ENCODE measurements at regions not wholly inside any gene's neighbourhood (a gene's known extent, or its start where the extent isn't known, plus 50 kb on each side); places are given as distances from the start of the nearest gene placed in this dataset.

DNA sequence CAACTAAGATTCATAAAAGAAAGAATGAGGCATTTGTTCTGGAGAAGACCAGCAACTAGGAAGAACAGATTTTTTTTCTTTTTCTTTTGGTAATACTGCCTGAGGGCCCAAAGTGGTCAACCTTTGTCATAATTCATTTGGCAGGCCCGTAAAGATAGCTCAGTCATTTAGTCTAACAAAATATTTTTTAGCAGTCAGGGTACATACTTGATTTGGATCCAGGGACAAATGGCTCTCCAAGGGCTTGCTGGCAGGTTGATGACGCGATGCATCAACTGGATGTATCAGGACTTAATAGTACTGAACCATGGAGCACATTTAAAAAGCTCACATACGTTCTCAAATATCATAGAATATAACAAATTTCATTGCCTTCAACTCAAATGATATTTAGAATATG, 203.4 kb upstream of the ZNF608 start (continued):
- no peak for TF ChIP-seq EP300 (IDR thresholded peaks at IDR 0.05; ENCODE audit: low read depth in 2 of 2, low read length in 2 of 2)
- no peak for TF ChIP-seq EP300 (CRISPR knock-in tag; IDR thresholded peaks at IDR 0.05; ENCODE audit: borderline replicate concordance)

DNA sequence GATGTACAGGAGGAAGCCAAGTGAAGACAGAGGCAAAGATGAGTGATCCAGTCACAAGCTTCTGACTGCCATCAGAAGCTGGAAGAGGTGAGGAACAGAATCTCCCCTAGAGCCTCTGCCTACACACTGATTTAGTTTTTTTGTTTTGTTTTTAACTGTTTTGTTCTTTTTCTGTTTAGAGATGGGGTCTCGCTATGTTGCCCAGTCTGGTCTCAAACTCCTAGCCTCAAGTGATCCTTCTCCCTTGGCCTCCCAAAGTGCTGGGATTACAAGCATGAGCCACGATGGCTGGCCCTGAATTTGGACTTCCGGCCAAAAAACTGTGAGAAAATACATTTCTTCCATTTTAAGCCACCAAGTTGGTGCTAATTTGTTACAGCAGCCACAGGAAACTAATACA, 204.7 kb upstream of the ZNF608 start:
- DNase-seq (ENCODE audit: low spot score) (no peak), ATAC-seq (no peak), FAIRE-seq (no peak)
- Histone ChIP-seq H2AFZ (ENCODE audit: low read length) (no peak overlapping the region), H3K27me3 (ENCODE audit: control insufficient read depth in 1 of 2, insufficient read depth in 2 of 2, low read length in 2 of 2) (no peaks in the 10 kb centered on the region; a peak in 1 of 5 replicates), H3K4me1 (ENCODE audit: insufficient read depth, low read length) (no peaks in the 10 kb centered on the region), H3K79me2 (ENCODE audit: insufficient read depth, low read length) (no peaks in the 10 kb centered on the region), H3K9me3 (ENCODE audit: low read length) (no peaks in the 10 kb centered on the region), H3K9ac (ENCODE audit: insufficient read depth, low read depth, low read length) (no peak overlapping the region), H3K27ac (ENCODE audit: extremely low read length, insufficient read depth, low read length) (no peak overlapping the region), H3K4me3 (replicated peaks in 1 of 3; ENCODE audit: insufficient read depth in 1 of 3, low read depth in 2 of 3, low read length in 3 of 3) (no peak overlapping the region), H3K36me3 (replicated peaks in 1 of 2; ENCODE audit: control insufficient read depth in 1 of 2, insufficient read depth in 2 of 2, low read length in 2 of 2) (no peaks in the 10 kb centered on the region), H4K20me1 (ENCODE audit: insufficient read depth, low read length) (no peaks in the 10 kb centered on the region), H3K4me2 (ENCODE audit: low read depth, low read length) (no peak overlapping the region)
- no TSS peak for BruUV-seq (replicated peaks)
- ChIA-PET CTCF (ENCODE audit: low intra/inter-chr PET ratio, low total read pairs) (no interaction called here), POLR2A (no interaction called here)
- 21% methylated on average over 3 of the region's 3 CpGs for WGBS (ENCODE audit: low lambda C conversion rate)
- in situ Hi-C loops (cut with HindIII; ENCODE audit: extremely low pct_ligation_motif_present, low pct_unique_long_range_greater_than_20kb) = no loop called here
- TF ChIP-seq ZNF12 (CRISPR knock-in tag; IDR thresholded peaks at IDR 0.05) (peak; percentile 65), ZSCAN21 (CRISPR knock-in tag; IDR thresholded peaks at IDR 0.05; ENCODE audit: borderline replicate concordance) (no peak)
- intact Hi-C loops (cut with micrococcal nuclease; ENCODE audit: unreplicated experiment) = loop anchor here (2.0 kb wide), 1 partner anchor 62 kb away; no protein-coding TSS in a partner anchor

DNA sequence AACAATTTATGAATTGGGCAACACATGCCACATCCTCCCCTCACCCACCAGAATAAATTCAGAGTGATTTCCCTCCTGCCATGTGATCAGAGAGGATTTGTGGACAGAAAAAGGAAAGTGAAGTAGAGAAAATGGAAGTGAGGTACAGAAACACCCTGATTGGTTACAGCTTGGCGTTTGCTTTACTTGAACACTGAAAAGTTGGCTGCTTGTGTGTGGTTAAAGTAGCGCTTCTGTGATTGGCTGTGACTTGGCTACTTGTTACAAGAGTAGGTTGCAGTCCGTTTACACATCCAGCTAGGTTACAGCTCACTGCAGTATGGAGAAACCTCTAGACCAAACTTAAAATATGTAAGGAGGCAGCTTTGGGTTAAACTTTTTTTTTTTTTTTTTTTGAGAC, 205.2 kb upstream of the ZNF608 start:
- Histone ChIP-seq H3K79me2 (ENCODE audit: insufficient read depth, low read length) (no peaks in the 10 kb centered on the region), H3K36me3 (replicated peaks in 1 of 2; ENCODE audit: control insufficient read depth in 1 of 2, insufficient read depth in 2 of 2, low read length in 2 of 2) (no peaks in the 10 kb centered on the region), H3K9me3 (ENCODE audit: low read length) (no peaks in the 10 kb centered on the region), H3K9ac (ENCODE audit: insufficient read depth, low read depth, low read length) (no peak overlapping the region), H3K4me2 (ENCODE audit: low read depth, low read length) (no peak overlapping the region), H4K20me1 (ENCODE audit: insufficient read depth, low read length) (no peaks in the 10 kb centered on the region), H3K4me3 (replicated peaks in 1 of 3; ENCODE audit: insufficient read depth in 1 of 3, low read depth in 2 of 3, low read length in 3 of 3) (no peak overlapping the region), H3K27ac (ENCODE audit: extremely low read length, insufficient read depth, low read length) (no peak overlapping the region), H2AFZ (ENCODE audit: low read length) (no peak overlapping the region), H3K4me1 (ENCODE audit: insufficient read depth, low read length) (no peaks in the 10 kb centered on the region), H3K27me3 (ENCODE audit: control insufficient read depth in 1 of 2, insufficient read depth in 2 of 2, low read length in 2 of 2) (no peaks in the 10 kb centered on the region; a peak in 1 of 5 replicates)
- ATAC-seq = no peak
- CTCF ChIA-PET (ENCODE audit: low intra/inter-chr PET ratio, low total read pairs) = no interaction called here
- WGBS (ENCODE audit: low lambda C conversion rate) = 20% methylated on average over 3 of the region's 3 CpGs
- in situ Hi-C loops (cut with HindIII; ENCODE audit: extremely low pct_ligation_motif_present, low pct_unique_long_range_greater_than_20kb) = no loop called here
- no TSS peak for BruUV-seq (replicated peaks)
- intact Hi-C loops (cut with micrococcal nuclease; ENCODE audit: unreplicated experiment) = loop anchor here (2.0 kb wide), 1 partner anchor 63 kb away; no protein-coding TSS in a partner anchor
- no peak for FAIRE-seq
- TF ChIP-seq ZNF839 (CRISPR knock-in tag; IDR thresholded peaks at IDR 0.05; ENCODE audit: borderline replicate concordance) (no peak), ZMYM3 (CRISPR knock-in tag; IDR thresholded peaks at IDR 0.05) (no peak), CAMTA2 (CRISPR knock-in tag; IDR thresholded peaks at IDR 0.05; ENCODE audit: borderline replicate concordance) (no peak), SNAI1 (CRISPR knock-in tag; IDR thresholded peaks at IDR 0.05; ENCODE audit: borderline replicate concordance) (no peak), ATM (IDR thresholded peaks at IDR 0.05; ENCODE audit: borderline replicate concordance) (no peak)
- no peak for DNase-seq (ENCODE audit: low spot score)
- POLR2A ChIA-PET = no interaction called here

Measured in HepG2 (cell line).